ENCODE measurements at regions not wholly inside any gene's neighbourhood (a gene's known extent, or its start where the extent isn't known, plus 50 kb on each side); places are given as distances from the start of the nearest gene placed in this dataset.

DNA sequence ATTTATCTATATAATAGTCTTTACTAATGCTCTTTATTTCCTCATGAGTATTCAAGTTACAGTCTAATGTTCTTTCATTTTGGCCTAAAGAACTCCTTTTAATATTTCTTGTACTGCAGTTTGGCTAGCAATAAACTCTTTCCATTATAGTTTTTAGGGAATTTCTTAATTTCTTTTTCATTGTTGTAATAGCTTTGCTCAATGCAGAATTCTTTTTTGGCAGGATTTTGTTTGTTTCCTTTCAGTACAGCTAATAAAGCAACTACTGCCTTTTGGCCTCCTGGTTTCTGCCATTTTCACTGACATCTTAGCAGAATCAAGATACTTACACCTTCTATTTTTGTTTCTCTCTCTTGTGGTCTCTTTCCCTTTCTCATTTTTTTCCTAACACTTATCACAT is 390.4 kb upstream of the RGPD4 start:
- TF ChIP-seq EZH2 (IDR thresholded peaks at IDR 0.05; ENCODE audit: borderline replicate concordance, low read depth, low read length, severe bottlenecking) = no peak
- TF ChIP-seq, protein P1, sequence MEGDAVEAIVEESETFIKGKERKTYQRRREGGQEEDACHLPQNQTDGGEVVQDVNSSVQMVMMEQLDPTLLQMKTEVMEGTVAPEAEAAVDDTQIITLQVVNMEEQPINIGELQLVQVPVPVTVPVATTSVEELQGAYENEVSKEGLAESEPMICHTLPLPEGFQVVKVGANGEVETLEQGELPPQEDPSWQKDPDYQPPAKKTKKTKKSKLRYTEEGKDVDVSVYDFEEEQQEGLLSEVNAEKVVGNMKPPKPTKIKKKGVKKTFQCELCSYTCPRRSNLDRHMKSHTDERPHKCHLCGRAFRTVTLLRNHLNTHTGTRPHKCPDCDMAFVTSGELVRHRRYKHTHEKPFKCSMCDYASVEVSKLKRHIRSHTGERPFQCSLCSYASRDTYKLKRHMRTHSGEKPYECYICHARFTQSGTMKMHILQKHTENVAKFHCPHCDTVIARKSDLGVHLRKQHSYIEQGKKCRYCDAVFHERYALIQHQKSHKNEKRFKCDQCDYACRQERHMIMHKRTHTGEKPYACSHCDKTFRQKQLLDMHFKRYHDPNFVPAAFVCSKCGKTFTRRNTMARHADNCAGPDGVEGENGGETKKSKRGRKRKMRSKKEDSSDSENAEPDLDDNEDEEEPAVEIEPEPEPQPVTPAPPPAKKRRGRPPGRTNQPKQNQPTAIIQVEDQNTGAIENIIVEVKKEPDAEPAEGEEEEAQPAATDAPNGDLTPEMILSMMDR (IDR thresholded peaks at IDR 0.05; ENCODE audit: borderline replicate concordance, extremely low read depth, low read length, poor library complexity, severe bottlenecking) = no peak
